HL-60 (cell line): ENCODE measurements at regions not wholly inside any gene's neighbourhood (a gene's known extent, or its start where the extent isn't known, plus 50 kb on each side); places are given as distances from the start of the nearest gene placed in this dataset.

ENCODE experiments used
- DNase-seq, 2 experiments: peaks; one replicate each; pipeline ENCODE4 v3.0.0-alpha.2; 2010 to 2020; ENCODE audit warnings: low read depth in 1 of 2, low spot score in 1 of 2
- H3K27ac ChIP-seq: fragments of 250-450 bp; sonication (Bioruptor Pico); replicated peaks from 2 replicates; pipeline ENCODE4 v1.5.1; 2020; ENCODE audit warnings: mild to moderate bottlenecking, moderate library complexity
- H3K27me3 ChIP-seq: fragments of 250-450 bp; sonication (Bioruptor Pico); 2 replicates; pipeline ENCODE4 v1.5.1; 2021; ENCODE audit warnings: mild to moderate bottlenecking, moderate library complexity; ENCODE audit not compliant: insufficient read depth, poor library complexity, severe bottlenecking
- H3K4me3 ChIP-seq: replicated peaks from 2 replicates; pipeline ENCODE4 v1.5.1; 2011; ENCODE audit warnings: mild to moderate bottlenecking, control low read depth, low read length; ENCODE audit not compliant: insufficient read depth
- CTCF ChIP-seq: IDR thresholded peaks from one replicate; pipeline ENCODE4 v1.5.1; 2011; ENCODE audit warnings: low read length, control low read depth, inconsistent platforms; ENCODE audit not compliant: insufficient read depth
- GABPA ChIP-seq: IDR thresholded peaks from 2 replicates; pipeline ENCODE4 v1.6.1; 2012; ENCODE audit warnings: low read depth
- POLR2AphosphoS5 ChIP-seq: IDR thresholded peaks from 2 replicates; pipeline ENCODE4 v1.6.1; 2012; ENCODE audit warnings: low read depth
- REST ChIP-seq: IDR thresholded peaks from 2 replicates; pipeline ENCODE4 v1.6.1; 2012; ENCODE audit warnings: low read depth; ENCODE audit not compliant: insufficient replicate concordance
- SPI1 ChIP-seq: IDR thresholded peaks from 2 replicates; pipeline ENCODE4 v1.6.1; 2012; ENCODE audit warnings: low read depth, mild to moderate bottlenecking, borderline replicate concordance

- Histone ChIP-seq H3K27me3 (no peaks in the 10 kb centered on the region), H3K27ac (no peak overlapping the region), H3K4me3 (no peak overlapping the region)
- peak in 1 of 2 experiments; percentile 13 for DNase-seq
- TF ChIP-seq SPI1 (no peak), POLR2AphosphoS5 (no peak), REST (no peak), GABPA (no peak), CTCF (peak; percentile 53)
Observed at GRCh38 chr4:149980941-149981340, 97.3 kb upstream of the DCLK2 start.

- H3K27ac ChIP-seq: no peak overlapping the region
- no peaks in the 10 kb centered on the region for H3K27me3 ChIP-seq
- no peak for TF ChIP-seq REST
- DNase-seq: no peak
- no peak overlapping the region for H3K4me3 ChIP-seq
Observed at GRCh38 chr4:149983401-149983800, 94.8 kb upstream of the DCLK2 start.

DNA sequence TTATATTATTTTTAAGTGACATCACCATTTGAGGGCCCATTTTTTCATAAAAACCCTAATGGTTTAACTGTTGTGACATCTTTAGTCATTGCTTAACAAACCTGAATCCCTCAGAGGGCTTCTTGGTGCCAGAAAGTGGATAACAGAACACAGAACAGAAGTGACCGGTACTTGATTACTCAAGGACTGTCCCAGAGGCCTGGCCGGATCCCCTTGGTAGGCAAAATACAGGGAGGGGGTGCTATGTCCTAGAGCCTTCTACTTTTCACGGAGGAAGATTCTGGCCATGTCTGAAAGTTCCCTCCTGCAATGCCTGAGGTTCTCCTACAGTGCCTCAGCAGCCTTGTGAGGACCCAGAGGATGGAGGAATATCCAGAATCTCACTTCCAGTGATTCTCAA lies 94.3 kb upstream of the DCLK2 start:
- Histone ChIP-seq H3K27ac (no peak overlapping the region), H3K4me3 (no peak overlapping the region), H3K27me3 (no peaks in the 10 kb centered on the region)
- TF ChIP-seq SPI1: no peak
- TF ChIP-seq GABPA: no peak
- TF ChIP-seq POLR2AphosphoS5: no peak
- no peak for TF ChIP-seq REST
- no peak for TF ChIP-seq CTCF
- DNase-seq: no peak

DNA sequence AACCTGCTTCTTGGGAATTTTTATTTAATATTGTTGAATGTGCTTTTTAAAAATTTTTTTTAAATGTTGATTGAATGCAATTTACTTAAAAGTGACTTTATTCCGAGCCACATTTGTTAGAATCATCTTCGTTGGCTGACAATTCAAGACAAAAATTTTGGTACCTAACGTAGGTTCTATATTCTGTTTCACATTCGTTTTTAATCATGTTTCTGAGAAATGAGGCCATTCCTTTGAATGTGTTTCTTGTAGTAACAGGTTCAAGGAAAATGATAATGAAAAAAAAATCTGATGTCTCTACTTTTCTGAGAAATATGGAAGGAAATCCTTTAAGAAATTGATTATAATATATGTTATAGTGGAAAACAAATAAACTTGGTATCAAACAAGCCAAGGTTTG lies 92.3 kb upstream of the DCLK2 start:
- DNase-seq: no peak
- TF ChIP-seq POLR2AphosphoS5: no peak
- TF ChIP-seq GABPA: no peak
- TF ChIP-seq REST: no peak
- Histone ChIP-seq H3K27me3 (no peaks in the 10 kb centered on the region), H3K27ac (no peak overlapping the region), H3K4me3 (no peak overlapping the region)
